Keratinocyte (primary cell): ENCODE measurements at regions not wholly inside any gene's neighbourhood (a gene's known extent, or its start where the extent isn't known, plus 50 kb on each side); places are given as distances from the start of the nearest gene placed in this dataset.

ENCODE experiments used
- DNase-seq: peaks from one replicate; pipeline ENCODE4 v3.0.0-alpha.2; 2011; ENCODE audit warnings: low read depth, missing footprints, low spot score
- FAIRE-seq: peaks from 2 replicates; lab custom pipeline; 2011; peaks lifted over from hg19 to GRCh38; lab: Jason Lieb, UNC
- H2AFZ ChIP-seq: 2 replicates; pipeline ENCODE4 v1.6.0; 2012; ENCODE audit warnings: low read length, control low read depth, inconsistent platforms; ENCODE audit not compliant: control insufficient read depth
- H3K27ac ChIP-seq: 2 replicates; pipeline ENCODE4 v1.5.1; 2011; ENCODE audit warnings: low read length; ENCODE audit not compliant: control insufficient read depth, insufficient read depth
- H3K27me3 ChIP-seq: 3 replicates; pipeline ENCODE4 v1.6.0; 2011; ENCODE audit warnings: low read length; ENCODE audit not compliant: control insufficient read depth, insufficient read depth; ENCODE audit errors: extremely low read depth
- H3K36me3 ChIP-seq, 2 experiments: 2 replicates in 1 of 2; 3 replicates in 1 of 2; pipeline ENCODE4 v1.5.1; 2011; ENCODE audit warnings: low read length in 2 of 2, mild to moderate bottlenecking in 1 of 2; ENCODE audit not compliant: control insufficient read depth in 2 of 2, insufficient read depth in 2 of 2; ENCODE audit errors: extremely low read depth in 1 of 2
- H3K4me1 ChIP-seq: 3 replicates; pipeline ENCODE4 v1.5.1; 2011; ENCODE audit warnings: low read length; ENCODE audit not compliant: control insufficient read depth, insufficient read depth; ENCODE audit errors: extremely low read depth
- H3K4me2 ChIP-seq: 3 replicates; pipeline ENCODE4 v1.6.0; 2011; ENCODE audit warnings: low read depth, low read length; ENCODE audit not compliant: control insufficient read depth, insufficient read depth; ENCODE audit errors: extremely low read depth
- H3K4me3 ChIP-seq, 3 experiments: fragments of 200-600 bp in 1 of 3; sonication (generic) in 1 of 3; 2 replicates in 2 of 3; 3 replicates in 1 of 3; pipeline ENCODE4 v1.5.1; 2011 to 2016; ENCODE audit warnings: low read length in 3 of 3, mild to moderate bottlenecking in 3 of 3, control low read depth in 2 of 3, inconsistent platforms in 1 of 3, low read depth in 1 of 3, mixed read lengths in 1 of 3, mixed run types in 1 of 3, moderate library complexity in 1 of 3; ENCODE audit not compliant: control insufficient read depth in 2 of 3, insufficient read depth in 2 of 3; ENCODE audit errors: extremely low read depth in 1 of 3
- H3K79me2 ChIP-seq: 2 replicates; pipeline ENCODE4 v1.6.0; 2012; ENCODE audit warnings: low read length; ENCODE audit not compliant: control insufficient read depth, insufficient read depth
- H3K9ac ChIP-seq: 3 replicates; pipeline ENCODE4 v1.6.0; 2011; ENCODE audit warnings: low read length; ENCODE audit not compliant: control insufficient read depth, insufficient read depth; ENCODE audit errors: extremely low read depth
- H3K9me1 ChIP-seq: 3 replicates; pipeline ENCODE4 v1.6.0; 2011; ENCODE audit warnings: low read length; ENCODE audit not compliant: control insufficient read depth, insufficient read depth; ENCODE audit errors: extremely low read depth
- H3K9me3 ChIP-seq: 2 replicates; pipeline ENCODE4 v1.5.1; 2012; ENCODE audit warnings: low read depth, low read length; ENCODE audit not compliant: control insufficient read depth
- H4K20me1 ChIP-seq: 3 replicates; pipeline ENCODE4 v1.6.0; 2011; ENCODE audit warnings: low read length; ENCODE audit not compliant: control insufficient read depth, insufficient read depth; ENCODE audit errors: extremely low read depth
- EZH2 ChIP-seq: IDR thresholded peaks from one replicate; pipeline ENCODE4 v1.6.1; 2012; ENCODE audit warnings: inconsistent platforms, mild to moderate bottlenecking, low read length, moderate library complexity
- dilution Hi-C: fragments of 300-500 bp; cut with MboI; formaldehyde crosslinking; loops from one replicate; pipeline ENCODE4 v1.7.0; 2020; ENCODE audit warnings: low sequenced_read_pairs; ENCODE audit not compliant: extremely low pct_ligation_motif_present
- TF ChIP-seq, protein P1 (sequence below), 3 experiments: IDR thresholded peaks in 1 of 3; conservative IDR thresholded peaks in 1 of 3; optimal IDR thresholded peaks in 1 of 3; 2 replicates in 2 of 3; 3 replicates in 1 of 3; pipeline versions ENCODE3 to v1.5.1; 2011; ENCODE audit warnings: low read length in 3 of 3, mild to moderate bottlenecking in 3 of 3, moderate library complexity in 2 of 3, control low read depth in 1 of 3, inconsistent platforms in 1 of 3; ENCODE audit not compliant: insufficient read depth in 2 of 3; ENCODE audit errors: extremely low read depth in 1 of 3

DNA sequence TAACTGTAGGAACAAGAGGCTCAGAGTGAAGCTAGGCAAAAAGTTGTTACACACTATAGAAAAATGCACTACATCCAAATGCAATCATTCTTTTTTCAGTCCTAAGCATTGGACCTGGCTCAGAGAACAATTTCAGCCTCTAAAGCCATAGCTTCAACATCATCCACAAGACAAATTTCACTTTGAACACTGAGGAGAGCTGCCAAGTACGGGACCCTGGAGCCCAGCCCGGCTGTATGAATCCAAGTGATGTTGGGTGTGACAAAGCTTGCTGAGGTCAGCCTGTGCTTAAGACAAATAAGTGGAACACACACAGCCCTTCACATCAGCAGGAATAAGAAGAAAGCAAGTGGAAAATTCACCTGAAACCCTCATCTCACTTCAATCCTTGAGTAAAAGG lies 233.1 kb upstream of the PFKP start:
- no peak for DNase-seq
- H3K36me3 ChIP-seq, result no peaks in the 10 kb centered on the region
- no peak for FAIRE-seq
- no peak overlapping the region for H3K27ac ChIP-seq
- H3K9me1 ChIP-seq, result no peaks in the 10 kb centered on the region
- H3K27me3 ChIP-seq, result no peaks in the 10 kb centered on the region
- no peaks in the 10 kb centered on the region for H3K79me2 ChIP-seq
- H2AFZ ChIP-seq, result no peak overlapping the region
- H3K4me1 ChIP-seq, result no peaks in the 10 kb centered on the region
- H4K20me1 ChIP-seq, result no peaks in the 10 kb centered on the region
- H3K4me2 ChIP-seq, result no peak overlapping the region
- H3K9me3 ChIP-seq, result no peaks in the 10 kb centered on the region
- dilution Hi-C loops, result no loop called here
- TF ChIP-seq, protein P1, sequence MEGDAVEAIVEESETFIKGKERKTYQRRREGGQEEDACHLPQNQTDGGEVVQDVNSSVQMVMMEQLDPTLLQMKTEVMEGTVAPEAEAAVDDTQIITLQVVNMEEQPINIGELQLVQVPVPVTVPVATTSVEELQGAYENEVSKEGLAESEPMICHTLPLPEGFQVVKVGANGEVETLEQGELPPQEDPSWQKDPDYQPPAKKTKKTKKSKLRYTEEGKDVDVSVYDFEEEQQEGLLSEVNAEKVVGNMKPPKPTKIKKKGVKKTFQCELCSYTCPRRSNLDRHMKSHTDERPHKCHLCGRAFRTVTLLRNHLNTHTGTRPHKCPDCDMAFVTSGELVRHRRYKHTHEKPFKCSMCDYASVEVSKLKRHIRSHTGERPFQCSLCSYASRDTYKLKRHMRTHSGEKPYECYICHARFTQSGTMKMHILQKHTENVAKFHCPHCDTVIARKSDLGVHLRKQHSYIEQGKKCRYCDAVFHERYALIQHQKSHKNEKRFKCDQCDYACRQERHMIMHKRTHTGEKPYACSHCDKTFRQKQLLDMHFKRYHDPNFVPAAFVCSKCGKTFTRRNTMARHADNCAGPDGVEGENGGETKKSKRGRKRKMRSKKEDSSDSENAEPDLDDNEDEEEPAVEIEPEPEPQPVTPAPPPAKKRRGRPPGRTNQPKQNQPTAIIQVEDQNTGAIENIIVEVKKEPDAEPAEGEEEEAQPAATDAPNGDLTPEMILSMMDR (optimal IDR thresholded peaks at IDR 0.05 in 1 of 3, IDR thresholded peaks at IDR 0.05 in 1 of 3, conservative IDR thresholded peaks at IDR 0.05 in 1 of 3; ENCODE audit: extremely low read depth in 1 of 3, insufficient read depth in 2 of 3, low read length in 3 of 3), result no peak
- no peak for TF ChIP-seq EZH2
- H3K9ac ChIP-seq, result no peak overlapping the region
- H3K4me3 ChIP-seq, result no peak overlapping the region

DNA sequence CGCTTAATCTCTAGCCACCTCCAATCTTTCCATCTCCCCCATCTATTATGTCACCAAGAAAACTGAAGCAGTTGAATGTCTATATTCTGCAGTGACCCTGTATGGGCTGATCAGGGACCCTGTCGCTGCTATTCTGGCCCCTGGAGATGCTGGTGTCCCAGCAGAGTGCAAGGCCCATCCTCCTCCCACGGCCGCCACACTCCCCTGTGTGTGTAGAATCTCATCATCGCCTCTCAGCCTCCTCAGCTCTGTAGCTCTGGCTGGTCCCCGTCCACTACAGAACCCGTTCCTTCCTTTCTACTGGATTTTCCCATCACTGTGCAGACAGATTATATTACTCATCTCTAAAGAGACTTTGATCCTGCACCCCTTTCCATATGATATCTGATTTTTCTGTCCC lies 235.8 kb upstream of the PFKP start:
- H4K20me1 ChIP-seq, result no peaks in the 10 kb centered on the region
- TF ChIP-seq EZH2, result no peak
- TF ChIP-seq, protein P1 (optimal IDR thresholded peaks at IDR 0.05 in 1 of 3, IDR thresholded peaks at IDR 0.05 in 1 of 3, conservative IDR thresholded peaks at IDR 0.05 in 1 of 3; ENCODE audit: extremely low read depth in 1 of 3, insufficient read depth in 2 of 3, low read length in 3 of 3), result no peak
- dilution Hi-C loops, result no loop called here
- no peaks in the 10 kb centered on the region for H3K27me3 ChIP-seq
- no peaks in the 10 kb centered on the region for H3K9me1 ChIP-seq
- H3K79me2 ChIP-seq, result no peaks in the 10 kb centered on the region
- H3K4me1 ChIP-seq, result no peaks in the 10 kb centered on the region
- no peaks in the 10 kb centered on the region for H3K9me3 ChIP-seq
- FAIRE-seq (no peak), DNase-seq (no peak)
- H2AFZ ChIP-seq, result no peak overlapping the region
- no peak overlapping the region for H3K4me3 ChIP-seq
- no peak overlapping the region for H3K9ac ChIP-seq
- no peaks in the 10 kb centered on the region for H3K36me3 ChIP-seq
- no peak overlapping the region for H3K27ac ChIP-seq
- no peak overlapping the region for H3K4me2 ChIP-seq
